ENCODE measurements at regions not wholly inside any gene's neighbourhood (a gene's known extent, or its start where the extent isn't known, plus 50 kb on each side); places are given as distances from the start of the nearest gene placed in this dataset.

DNA sequence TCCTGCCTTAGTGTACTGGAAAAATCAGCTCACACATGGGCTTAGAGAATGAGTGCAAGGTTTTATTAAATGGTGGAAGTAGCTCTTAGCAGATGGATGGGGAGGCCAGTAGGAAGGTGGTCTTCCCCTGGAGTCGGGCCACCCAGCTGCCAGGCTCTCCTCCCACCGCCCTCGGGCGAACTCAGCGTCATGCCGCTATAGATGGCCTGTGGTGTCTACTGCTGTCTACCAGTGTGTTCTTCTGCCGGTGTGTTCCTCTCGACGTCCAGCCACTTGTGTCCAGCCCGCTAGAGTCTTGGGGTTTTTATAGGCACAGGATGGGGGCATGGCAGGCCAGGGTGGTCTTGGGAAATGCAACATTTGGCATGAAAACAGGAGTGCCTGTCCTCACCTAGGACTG is 198.7 kb upstream of the NDST3 start:
- TF ChIP-seq, protein P1, sequence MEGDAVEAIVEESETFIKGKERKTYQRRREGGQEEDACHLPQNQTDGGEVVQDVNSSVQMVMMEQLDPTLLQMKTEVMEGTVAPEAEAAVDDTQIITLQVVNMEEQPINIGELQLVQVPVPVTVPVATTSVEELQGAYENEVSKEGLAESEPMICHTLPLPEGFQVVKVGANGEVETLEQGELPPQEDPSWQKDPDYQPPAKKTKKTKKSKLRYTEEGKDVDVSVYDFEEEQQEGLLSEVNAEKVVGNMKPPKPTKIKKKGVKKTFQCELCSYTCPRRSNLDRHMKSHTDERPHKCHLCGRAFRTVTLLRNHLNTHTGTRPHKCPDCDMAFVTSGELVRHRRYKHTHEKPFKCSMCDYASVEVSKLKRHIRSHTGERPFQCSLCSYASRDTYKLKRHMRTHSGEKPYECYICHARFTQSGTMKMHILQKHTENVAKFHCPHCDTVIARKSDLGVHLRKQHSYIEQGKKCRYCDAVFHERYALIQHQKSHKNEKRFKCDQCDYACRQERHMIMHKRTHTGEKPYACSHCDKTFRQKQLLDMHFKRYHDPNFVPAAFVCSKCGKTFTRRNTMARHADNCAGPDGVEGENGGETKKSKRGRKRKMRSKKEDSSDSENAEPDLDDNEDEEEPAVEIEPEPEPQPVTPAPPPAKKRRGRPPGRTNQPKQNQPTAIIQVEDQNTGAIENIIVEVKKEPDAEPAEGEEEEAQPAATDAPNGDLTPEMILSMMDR (IDR thresholded peaks at IDR 0.05; ENCODE audit: insufficient read depth, low read length): no peak
- TF ChIP-seq POLR2AphosphoS5 (IDR thresholded peaks at IDR 0.05; ENCODE audit: low read depth): no peak
